ENCODE measurements at regions not wholly inside any gene's neighbourhood (a gene's known extent, or its start where the extent isn't known, plus 50 kb on each side); places are given as distances from the start of the nearest gene placed in this dataset.

DNA sequence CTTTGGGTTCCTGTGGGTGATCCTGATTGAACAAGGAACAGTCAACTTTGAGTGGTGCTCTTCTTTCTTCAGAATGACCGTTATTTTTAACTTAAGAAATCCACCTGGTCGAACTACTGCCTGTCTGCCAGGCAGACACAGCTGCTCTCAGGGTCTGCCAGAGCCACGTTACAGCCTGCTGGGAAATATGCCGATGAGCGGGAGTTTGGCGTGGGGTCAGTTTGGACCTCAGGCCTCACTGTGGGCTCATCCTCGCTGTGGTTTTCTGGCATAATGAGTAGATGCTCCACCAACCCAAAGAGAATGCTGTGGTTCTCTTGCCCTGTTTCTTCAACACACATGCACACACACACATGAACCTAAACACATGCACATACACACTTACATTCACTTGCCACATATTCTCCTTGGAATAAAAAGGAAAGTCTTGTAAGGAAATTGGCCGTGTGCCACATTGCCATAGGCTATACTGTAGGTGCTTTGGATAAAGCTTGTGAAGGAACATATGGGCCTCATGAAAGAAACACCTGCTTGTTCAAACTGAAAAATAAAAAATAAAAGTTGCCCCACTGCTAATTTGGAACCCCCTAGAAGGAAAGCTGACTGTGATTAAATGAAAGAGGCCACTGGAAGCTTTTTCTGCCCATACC is 598.7 kb upstream of the KLF12 start (continued):
- TF ChIP-seq, protein P1, sequence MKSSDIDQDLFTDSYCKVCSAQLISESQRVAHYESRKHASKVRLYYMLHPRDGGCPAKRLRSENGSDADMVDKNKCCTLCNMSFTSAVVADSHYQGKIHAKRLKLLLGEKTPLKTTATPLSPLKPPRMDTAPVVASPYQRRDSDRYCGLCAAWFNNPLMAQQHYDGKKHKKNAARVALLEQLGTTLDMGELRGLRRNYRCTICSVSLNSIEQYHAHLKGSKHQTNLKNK (CRISPR knock-in tag; IDR thresholded peaks at IDR 0.05), result no peak

DNA sequence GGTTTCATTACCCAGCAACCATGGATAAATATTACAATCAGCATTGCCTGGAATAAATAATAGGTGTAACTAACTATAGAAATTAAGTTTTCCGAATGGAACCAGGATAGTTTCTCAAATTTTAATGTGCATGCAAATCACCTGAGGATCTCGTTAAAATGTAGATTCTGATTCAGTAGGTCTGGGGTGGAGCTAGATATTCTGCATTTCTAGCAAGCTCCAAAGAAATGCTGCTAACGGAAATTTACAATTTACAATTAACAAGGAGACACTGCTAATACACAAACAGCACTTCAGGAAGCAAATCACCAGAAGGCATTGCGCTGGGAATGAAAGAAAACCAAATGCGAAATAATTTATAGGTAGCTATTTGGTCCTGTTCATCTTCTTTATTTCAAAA is 597.5 kb upstream of the KLF12 start:
- peaks cover 4% of the 10 kb centered on the region for H3K9me3 Mint-ChIP-seq
- H3K4me1 Mint-ChIP-seq, result peaks cover 29% of the 10 kb centered on the region
- no peak for DNase-seq (ENCODE audit: low spot score)
- H3K4me3 Mint-ChIP-seq, result no peak overlapping the region
- H3K36me3 Mint-ChIP-seq, result no peaks in the 10 kb centered on the region
- no peak overlapping the region for H3K27ac Mint-ChIP-seq
- H3K27me3 Mint-ChIP-seq (ENCODE audit: low read depth), result no peaks in the 10 kb centered on the region
- CTCF ChIA-PET, result no interaction called here
- POLR2A ChIA-PET, result no interaction called here
- TF ChIP-seq, protein P2, sequence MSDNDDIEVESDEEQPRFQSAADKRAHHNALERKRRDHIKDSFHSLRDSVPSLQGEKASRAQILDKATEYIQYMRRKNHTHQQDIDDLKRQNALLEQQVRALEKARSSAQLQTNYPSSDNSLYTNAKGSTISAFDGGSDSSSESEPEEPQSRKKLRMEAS (CRISPR knock-in tag; IDR thresholded peaks at IDR 0.05), result no peak
- no peak for TF ChIP-seq TEAD1 (CRISPR knock-in tag; IDR thresholded peaks at IDR 0.05)
- TF ChIP-seq, protein P3, sequence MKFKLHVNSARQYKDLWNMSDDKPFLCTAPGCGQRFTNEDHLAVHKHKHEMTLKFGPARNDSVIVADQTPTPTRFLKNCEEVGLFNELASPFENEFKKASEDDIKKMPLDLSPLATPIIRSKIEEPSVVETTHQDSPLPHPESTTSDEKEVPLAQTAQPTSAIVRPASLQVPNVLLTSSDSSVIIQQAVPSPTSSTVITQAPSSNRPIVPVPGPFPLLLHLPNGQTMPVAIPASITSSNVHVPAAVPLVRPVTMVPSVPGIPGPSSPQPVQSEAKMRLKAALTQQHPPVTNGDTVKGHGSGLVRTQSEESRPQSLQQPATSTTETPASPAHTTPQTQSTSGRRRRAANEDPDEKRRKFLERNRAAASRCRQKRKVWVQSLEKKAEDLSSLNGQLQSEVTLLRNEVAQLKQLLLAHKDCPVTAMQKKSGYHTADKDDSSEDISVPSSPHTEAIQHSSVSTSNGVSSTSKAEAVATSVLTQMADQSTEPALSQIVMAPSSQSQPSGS (CRISPR knock-in tag; IDR thresholded peaks at IDR 0.05; ENCODE audit: borderline replicate concordance, low read depth), result no peak
- TF ChIP-seq, protein P4, sequence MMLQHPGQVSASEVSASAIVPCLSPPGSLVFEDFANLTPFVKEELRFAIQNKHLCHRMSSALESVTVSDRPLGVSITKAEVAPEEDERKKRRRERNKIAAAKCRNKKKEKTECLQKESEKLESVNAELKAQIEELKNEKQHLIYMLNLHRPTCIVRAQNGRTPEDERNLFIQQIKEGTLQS (CRISPR knock-in tag; conservative IDR thresholded peaks at IDR 0.05), result no peak
- TF ChIP-seq NR1H2 (CRISPR knock-in tag; IDR thresholded peaks at IDR 0.05), result no peak
- TF ChIP-seq, protein P5, sequence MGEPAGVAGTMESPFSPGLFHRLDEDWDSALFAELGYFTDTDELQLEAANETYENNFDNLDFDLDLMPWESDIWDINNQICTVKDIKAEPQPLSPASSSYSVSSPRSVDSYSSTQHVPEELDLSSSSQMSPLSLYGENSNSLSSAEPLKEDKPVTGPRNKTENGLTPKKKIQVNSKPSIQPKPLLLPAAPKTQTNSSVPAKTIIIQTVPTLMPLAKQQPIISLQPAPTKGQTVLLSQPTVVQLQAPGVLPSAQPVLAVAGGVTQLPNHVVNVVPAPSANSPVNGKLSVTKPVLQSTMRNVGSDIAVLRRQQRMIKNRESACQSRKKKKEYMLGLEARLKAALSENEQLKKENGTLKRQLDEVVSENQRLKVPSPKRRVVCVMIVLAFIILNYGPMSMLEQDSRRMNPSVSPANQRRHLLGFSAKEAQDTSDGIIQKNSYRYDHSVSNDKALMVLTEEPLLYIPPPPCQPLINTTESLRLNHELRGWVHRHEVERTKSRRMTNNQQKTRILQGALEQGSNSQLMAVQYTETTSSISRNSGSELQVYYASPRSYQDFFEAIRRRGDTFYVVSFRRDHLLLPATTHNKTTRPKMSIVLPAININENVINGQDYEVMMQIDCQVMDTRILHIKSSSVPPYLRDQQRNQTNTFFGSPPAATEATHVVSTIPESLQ (CRISPR knock-in tag; IDR thresholded peaks at IDR 0.05), result no peak
- TF ChIP-seq ATF1 (CRISPR knock-in tag; IDR thresholded peaks at IDR 0.05), result no peak
- TF ChIP-seq ZNF317 (CRISPR knock-in tag; IDR thresholded peaks at IDR 0.05; ENCODE audit: borderline replicate concordance, low read depth), result no peak
- TF ChIP-seq ZNF219 (CRISPR knock-in tag; IDR thresholded peaks at IDR 0.05; ENCODE audit: borderline replicate concordance), result no peak
- no peak for TF ChIP-seq KAT7 (CRISPR knock-in tag; IDR thresholded peaks at IDR 0.05; ENCODE audit: borderline replicate concordance)
- no peak for TF ChIP-seq MXD4 (CRISPR knock-in tag; IDR thresholded peaks at IDR 0.05; ENCODE audit: borderline replicate concordance)
- no peak for ATAC-seq

DNA sequence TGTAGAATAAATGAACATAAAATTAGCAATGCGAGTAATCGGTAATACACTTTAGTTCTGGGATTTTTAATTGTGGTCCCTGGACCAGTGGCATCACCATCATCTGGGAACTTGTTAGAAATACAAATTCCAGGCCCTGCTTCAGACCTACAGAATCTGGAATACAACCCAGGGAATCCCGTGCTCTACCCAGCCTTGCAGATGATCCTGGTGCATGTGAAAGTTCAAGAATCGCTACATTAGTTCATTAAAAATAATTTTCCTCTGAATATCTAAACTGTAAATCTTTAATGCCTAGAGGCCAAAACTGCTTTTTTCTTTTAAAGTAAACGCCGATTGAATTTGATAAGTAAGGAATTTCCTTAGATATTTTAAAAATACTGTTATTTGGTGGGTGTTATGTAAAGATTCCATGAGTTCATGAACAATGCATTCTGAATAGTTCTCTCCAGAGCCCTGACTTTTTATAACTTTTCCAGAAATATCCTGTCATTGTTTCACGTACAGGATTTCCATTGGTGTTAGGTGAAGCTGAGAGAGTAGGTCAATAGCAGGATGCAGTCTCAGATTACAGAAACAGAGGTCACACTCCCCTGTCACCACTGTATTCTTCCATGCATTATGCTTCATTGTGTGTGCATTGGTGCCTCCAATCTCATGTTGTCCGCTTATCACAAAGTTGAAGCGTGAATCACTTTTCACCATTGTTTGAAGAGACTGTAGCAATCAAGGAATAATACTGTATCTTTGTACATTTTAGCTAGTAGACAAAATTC is 596.5 kb upstream of the KLF12 start:
- CTCF ChIA-PET, result no interaction called here
- no peaks in the 10 kb centered on the region for H3K27me3 Mint-ChIP-seq (ENCODE audit: low read depth)

More for the DNA sequence above, 596.5 kb upstream of the KLF12 start:
- no peaks in the 10 kb centered on the region for H3K36me3 Mint-ChIP-seq
- ATAC-seq (no peak), DNase-seq (ENCODE audit: low spot score) (no peak)
- peaks cover 3% of the 10 kb centered on the region; the same call in 1 of the 2 replicates for H3K9me3 Mint-ChIP-seq
- TF ChIP-seq, protein P6, sequence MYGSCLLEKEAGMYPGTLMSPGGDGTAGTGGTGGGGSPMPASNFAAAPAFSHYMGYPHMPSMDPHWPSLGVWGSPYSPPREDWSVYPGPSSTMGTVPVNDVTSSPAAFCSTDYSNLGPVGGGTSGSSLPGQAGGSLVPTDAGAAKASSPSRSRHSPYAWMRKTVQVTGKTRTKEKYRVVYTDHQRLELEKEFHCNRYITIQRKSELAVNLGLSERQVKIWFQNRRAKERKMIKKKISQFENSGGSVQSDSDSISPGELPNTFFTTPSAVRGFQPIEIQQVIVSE (CRISPR knock-in tag; IDR thresholded peaks at IDR 0.05; ENCODE audit: borderline replicate concordance), result no peak
- TF ChIP-seq RORB (CRISPR knock-in tag; IDR thresholded peaks at IDR 0.05), result no peak
- TF ChIP-seq PRRX2 (CRISPR knock-in tag; IDR thresholded peaks at IDR 0.05), result no peak
- TF ChIP-seq GTF2I (CRISPR knock-in tag; conservative IDR thresholded peaks at IDR 0.05), result no peak
- TF ChIP-seq KAT7 (CRISPR knock-in tag; IDR thresholded peaks at IDR 0.05; ENCODE audit: borderline replicate concordance), result no peak
- TF ChIP-seq, protein P7, sequence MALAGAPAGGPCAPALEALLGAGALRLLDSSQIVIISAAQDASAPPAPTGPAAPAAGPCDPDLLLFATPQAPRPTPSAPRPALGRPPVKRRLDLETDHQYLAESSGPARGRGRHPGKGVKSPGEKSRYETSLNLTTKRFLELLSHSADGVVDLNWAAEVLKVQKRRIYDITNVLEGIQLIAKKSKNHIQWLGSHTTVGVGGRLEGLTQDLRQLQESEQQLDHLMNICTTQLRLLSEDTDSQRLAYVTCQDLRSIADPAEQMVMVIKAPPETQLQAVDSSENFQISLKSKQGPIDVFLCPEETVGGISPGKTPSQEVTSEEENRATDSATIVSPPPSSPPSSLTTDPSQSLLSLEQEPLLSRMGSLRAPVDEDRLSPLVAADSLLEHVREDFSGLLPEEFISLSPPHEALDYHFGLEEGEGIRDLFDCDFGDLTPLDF (CRISPR knock-in tag; IDR thresholded peaks at IDR 0.05), result no peak
- TF ChIP-seq NFE2L1 (CRISPR knock-in tag; IDR thresholded peaks at IDR 0.05), result no peak
- TF ChIP-seq, protein P8, sequence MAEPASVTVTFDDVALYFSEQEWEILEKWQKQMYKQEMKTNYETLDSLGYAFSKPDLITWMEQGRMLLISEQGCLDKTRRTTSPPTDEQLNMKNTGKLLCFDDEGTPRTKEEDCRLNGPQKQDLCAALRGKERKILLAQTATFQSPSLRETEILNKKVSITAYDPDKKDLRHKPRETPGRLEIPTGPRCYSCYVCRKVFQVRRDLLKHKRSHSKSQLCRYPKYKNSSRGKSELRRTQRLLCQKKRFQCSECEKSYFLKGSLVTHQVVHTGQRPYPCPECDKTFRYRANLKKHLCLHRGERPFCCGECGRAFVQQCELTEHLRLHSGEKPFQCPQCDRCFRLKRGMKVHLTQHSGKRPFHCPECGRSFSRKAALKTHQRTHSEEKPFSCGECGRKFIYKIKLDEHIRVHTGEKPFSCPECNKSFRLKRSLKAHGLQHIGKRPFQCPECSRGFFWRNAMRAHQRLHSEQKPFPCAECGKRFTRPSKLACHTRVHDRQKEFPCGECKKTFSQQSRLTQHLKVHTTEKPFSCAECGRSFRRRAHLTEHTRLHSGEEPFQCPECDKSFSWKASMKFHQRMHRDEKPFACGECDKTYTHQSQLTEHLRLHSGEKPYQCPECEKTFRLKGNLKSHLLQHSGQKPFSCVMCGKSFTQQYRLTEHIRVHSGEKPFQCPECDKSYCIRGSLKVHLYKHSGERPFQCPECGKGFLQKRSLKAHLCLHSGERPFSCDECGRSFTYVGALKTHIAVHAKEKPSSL (CRISPR knock-in tag; conservative IDR thresholded peaks at IDR 0.05), result no peak
- TF ChIP-seq, protein P9, sequence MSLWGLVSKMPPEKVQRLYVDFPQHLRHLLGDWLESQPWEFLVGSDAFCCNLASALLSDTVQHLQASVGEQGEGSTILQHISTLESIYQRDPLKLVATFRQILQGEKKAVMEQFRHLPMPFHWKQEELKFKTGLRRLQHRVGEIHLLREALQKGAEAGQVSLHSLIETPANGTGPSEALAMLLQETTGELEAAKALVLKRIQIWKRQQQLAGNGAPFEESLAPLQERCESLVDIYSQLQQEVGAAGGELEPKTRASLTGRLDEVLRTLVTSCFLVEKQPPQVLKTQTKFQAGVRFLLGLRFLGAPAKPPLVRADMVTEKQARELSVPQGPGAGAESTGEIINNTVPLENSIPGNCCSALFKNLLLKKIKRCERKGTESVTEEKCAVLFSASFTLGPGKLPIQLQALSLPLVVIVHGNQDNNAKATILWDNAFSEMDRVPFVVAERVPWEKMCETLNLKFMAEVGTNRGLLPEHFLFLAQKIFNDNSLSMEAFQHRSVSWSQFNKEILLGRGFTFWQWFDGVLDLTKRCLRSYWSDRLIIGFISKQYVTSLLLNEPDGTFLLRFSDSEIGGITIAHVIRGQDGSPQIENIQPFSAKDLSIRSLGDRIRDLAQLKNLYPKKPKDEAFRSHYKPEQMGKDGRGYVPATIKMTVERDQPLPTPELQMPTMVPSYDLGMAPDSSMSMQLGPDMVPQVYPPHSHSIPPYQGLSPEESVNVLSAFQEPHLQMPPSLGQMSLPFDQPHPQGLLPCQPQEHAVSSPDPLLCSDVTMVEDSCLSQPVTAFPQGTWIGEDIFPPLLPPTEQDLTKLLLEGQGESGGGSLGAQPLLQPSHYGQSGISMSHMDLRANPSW (CRISPR knock-in tag; conservative IDR thresholded peaks at IDR 0.05; ENCODE audit: low read depth), result no peak
- TF ChIP-seq ZNF317 (CRISPR knock-in tag; IDR thresholded peaks at IDR 0.05; ENCODE audit: borderline replicate concordance, low read depth), result no peak
- TF ChIP-seq MXD4 (CRISPR knock-in tag; IDR thresholded peaks at IDR 0.05; ENCODE audit: borderline replicate concordance), result no peak
- H3K27ac Mint-ChIP-seq, result no peak overlapping the region
- H3K4me3 Mint-ChIP-seq, result no peak overlapping the region
- H3K4me1 Mint-ChIP-seq, result peaks cover 29% of the 10 kb centered on the region
- POLR2A ChIA-PET, result no interaction called here

Measured in WTC11 (cell line).